H54 (cell line): ENCODE measurements at regions not wholly inside any gene's neighbourhood (a gene's known extent, or its start where the extent isn't known, plus 50 kb on each side); places are given as distances from the start of the nearest gene placed in this dataset.
"Not testable (repeated sequence)": the region's sequence is repeated elsewhere in the genome, so short reads cannot be mapped to it uniquely, and the experiment has no call there.

Experiments used
- DNase-seq: peaks from one replicate; pipeline ENCODE4 v3.0.0; 2011; ENCODE audit warnings: low spot score, mixed read lengths; ENCODE audit not compliant: insufficient read length
- FAIRE-seq: peaks from 3 replicates; lab custom pipeline; 2011; peaks lifted over from hg19 to GRCh38; lab: Jason Lieb, UNC
- POLR2A ChIP-seq: IDR thresholded peaks from 2 replicates; pipeline ENCODE4 v1.6.1; 2011; ENCODE audit warnings: low read depth, mild to moderate bottlenecking, low read length

GRCh38 chr9:99650187-99650874, 171.4 kb upstream of the NR4A3 start:
- no peak for TF ChIP-seq POLR2A
- FAIRE-seq (no peak), DNase-seq (no peak)

GRCh38 chr9:99660191-99660636, 161.5 kb upstream of the NR4A3 start:
- FAIRE-seq (no peak), DNase-seq (no peak)
- TF ChIP-seq POLR2A, result no peak

GRCh38 chr9:99663297-99663696, 158.4 kb upstream of the NR4A3 start:
- FAIRE-seq (no peak), DNase-seq (no peak)
- no peak for TF ChIP-seq POLR2A

GRCh38 chr9:99663856-99664255, 157.8 kb upstream of the NR4A3 start:
- FAIRE-seq (no peak), DNase-seq (no peak)
- TF ChIP-seq POLR2A, result no peak

GRCh38 chr9:99666571-99666970, 155.1 kb upstream of the NR4A3 start:
- DNase-seq (no peak), FAIRE-seq (peak; percentile 43)
- TF ChIP-seq POLR2A, result no peak

GRCh38 chr9:99670886-99671285, 150.8 kb upstream of the NR4A3 start:
- not testable (repeated sequence) for FAIRE-seq

GRCh38 chr9:99677281-99677680, 144.4 kb upstream of the NR4A3 start:
- FAIRE-seq (peak; percentile 65), DNase-seq (no peak)
- TF ChIP-seq POLR2A, result no peak

More at GRCh38 chr9:99670886-99671285, 150.8 kb upstream of the NR4A3 start:
- not testable (repeated sequence) for DNase-seq

GRCh38 chr9:99678566-99678965, 143.1 kb upstream of the NR4A3 start:
- no peak for TF ChIP-seq POLR2A
- FAIRE-seq (no peak), DNase-seq (no peak)

- FAIRE-seq (peak; percentile 72), DNase-seq (no peak)
- TF ChIP-seq POLR2A, result no peak
These were observed 141.5 kb upstream of the NR4A3 start for GRCh38 chr9:99680191-99680590.

- DNase-seq (no peak), FAIRE-seq (no peak)
- TF ChIP-seq POLR2A, result no peak
These were observed 140.6 kb upstream of the NR4A3 start for GRCh38 chr9:99681113-99681512.

GRCh38 chr9:99682378-99682777, 139.3 kb upstream of the NR4A3 start:
- DNase-seq (no peak), FAIRE-seq (no peak)
- TF ChIP-seq POLR2A, result no peak

GRCh38 chr9:99682870-99683269, 138.8 kb upstream of the NR4A3 start:
- FAIRE-seq, result no peak

GRCh38 chr9:99690573-99690972, 131.1 kb upstream of the NR4A3 start:
- no peak for FAIRE-seq
- TF ChIP-seq POLR2A, result no peak
- no peak for DNase-seq

More at GRCh38 chr9:99682870-99683269, 138.8 kb upstream of the NR4A3 start:
- TF ChIP-seq POLR2A, result no peak
- no peak for DNase-seq

- FAIRE-seq, result no peak
- no peak for DNase-seq
These were observed 127.8 kb upstream of the NR4A3 start for GRCh38 chr9:99693888-99694287.

GRCh38 chr9:99694393-99694792, 127.3 kb upstream of the NR4A3 start:
- DNase-seq, result no peak
- FAIRE-seq, result no peak
- TF ChIP-seq POLR2A, result no peak

More at GRCh38 chr9:99693888-99694287, 127.8 kb upstream of the NR4A3 start:
- no peak for TF ChIP-seq POLR2A
